Ishikawa (cell line): ENCODE measurements at regions not wholly inside any gene's neighbourhood (a gene's known extent, or its start where the extent isn't known, plus 50 kb on each side); places are given as distances from the start of the nearest gene placed in this dataset.

Source experiments
- CEBPB ChIP-seq: IDR thresholded peaks from 2 replicates; pipeline ENCODE4 v1.6.1; 2012
- CREB1 ChIP-seq: IDR thresholded peaks from 2 replicates; pipeline ENCODE4 v1.6.1; 2012; ENCODE audit warnings: low read depth
- EGR1 ChIP-seq: IDR thresholded peaks from 2 replicates; pipeline ENCODE4 v1.6.1; 2012
- EP300 ChIP-seq: IDR thresholded peaks from 2 replicates; pipeline ENCODE4 v1.6.1; 2012; ENCODE audit warnings: borderline replicate concordance
- FOXM1 ChIP-seq: IDR thresholded peaks from 2 replicates; pipeline ENCODE4 v1.6.1; 2012; ENCODE audit warnings: low read depth, borderline replicate concordance
- NFIC ChIP-seq: IDR thresholded peaks from 2 replicates; pipeline ENCODE4 v1.6.1; 2012
- RAD21 ChIP-seq: IDR thresholded peaks from 2 replicates; pipeline ENCODE4 v1.6.1; 2012; ENCODE audit warnings: low read depth
- TAF1 ChIP-seq: IDR thresholded peaks from 2 replicates; pipeline ENCODE4 v1.6.1; 2012; ENCODE audit warnings: low read depth, mild to moderate bottlenecking
- TCF12 ChIP-seq: IDR thresholded peaks from 2 replicates; pipeline ENCODE4 v1.6.1; 2012; ENCODE audit warnings: low read depth
- TEAD4 ChIP-seq: IDR thresholded peaks from 2 replicates; pipeline ENCODE4 v1.6.1; 2012
- USF1 ChIP-seq: IDR thresholded peaks from 2 replicates; pipeline ENCODE4 v1.6.1; 2012
- YY1 ChIP-seq: IDR thresholded peaks from 2 replicates; pipeline ENCODE4 v1.6.1; 2012; ENCODE audit warnings: low read depth
- ZBTB7A ChIP-seq: IDR thresholded peaks from 2 replicates; pipeline ENCODE4 v1.6.1; 2012; ENCODE audit warnings: low read depth
- TF ChIP-seq, protein P1 (sequence below): IDR thresholded peaks from 2 replicates; pipeline ENCODE4 v1.6.1; 2012
- TF ChIP-seq, protein P2 (sequence below): IDR thresholded peaks from 2 replicates; pipeline ENCODE4 v1.6.1; 2012; ENCODE audit warnings: low read depth, mild to moderate bottlenecking

DNA sequence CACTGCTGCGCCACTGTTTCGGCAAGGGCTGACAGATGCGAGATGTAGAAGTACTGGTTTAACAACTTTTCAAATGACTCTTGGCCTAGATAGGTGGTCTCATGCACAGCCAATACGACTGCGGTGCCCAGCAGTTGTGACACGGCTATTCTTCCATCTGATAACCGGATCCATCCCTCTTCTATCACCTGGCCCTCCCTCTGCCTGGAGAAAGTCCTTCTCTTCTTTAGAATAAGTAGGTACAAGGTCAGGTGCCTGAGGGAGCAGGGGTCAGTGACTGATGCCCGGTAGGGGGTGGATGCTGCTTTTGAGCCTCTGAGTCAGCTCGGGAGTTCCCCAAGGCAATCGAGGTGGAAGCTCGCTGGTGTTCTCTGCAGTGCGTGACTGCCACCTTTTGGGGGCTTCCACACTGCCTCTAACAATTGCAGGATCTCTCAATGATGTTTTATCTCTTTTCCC, 166.8 kb upstream of the GRIK2 start:
- TF ChIP-seq FOXM1 = no peak
- no peak for TF ChIP-seq TEAD4
- TF ChIP-seq USF1 = no peak
- TF ChIP-seq, protein P1, sequence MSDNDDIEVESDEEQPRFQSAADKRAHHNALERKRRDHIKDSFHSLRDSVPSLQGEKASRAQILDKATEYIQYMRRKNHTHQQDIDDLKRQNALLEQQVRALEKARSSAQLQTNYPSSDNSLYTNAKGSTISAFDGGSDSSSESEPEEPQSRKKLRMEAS = no peak
- no peak for TF ChIP-seq RAD21
- no peak for TF ChIP-seq EGR1

DNA sequence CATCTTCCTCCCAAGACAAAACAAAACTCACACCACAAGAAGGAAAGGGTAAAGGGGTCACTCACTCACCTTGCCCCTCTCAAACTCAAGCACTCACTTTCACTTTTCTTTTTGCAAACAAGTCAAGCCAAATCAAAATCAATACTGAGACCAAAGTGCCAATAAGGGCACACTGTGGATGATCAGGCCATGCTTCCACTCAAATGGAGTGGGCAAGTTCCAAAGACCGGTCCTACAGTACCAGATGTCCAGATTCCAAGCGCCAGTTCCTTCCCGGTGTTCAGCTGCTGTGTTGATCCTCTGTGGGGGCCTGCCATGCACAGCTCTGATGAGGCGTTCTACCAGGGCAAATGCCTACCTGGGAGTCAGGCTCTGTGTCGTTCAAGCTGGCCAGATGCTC, 162.6 kb upstream of the GRIK2 start:
- TF ChIP-seq, protein P1 = no peak
- TF ChIP-seq ZBTB7A (no peak), FOXM1 (no peak), EGR1 (no peak), TAF1 (no peak), RAD21 (no peak), TCF12 (no peak), TEAD4 (no peak), NFIC (no peak), CEBPB (no peak), CREB1 (no peak), USF1 (no peak), YY1 (no peak), EP300 (no peak)
- TF ChIP-seq, protein P2, sequence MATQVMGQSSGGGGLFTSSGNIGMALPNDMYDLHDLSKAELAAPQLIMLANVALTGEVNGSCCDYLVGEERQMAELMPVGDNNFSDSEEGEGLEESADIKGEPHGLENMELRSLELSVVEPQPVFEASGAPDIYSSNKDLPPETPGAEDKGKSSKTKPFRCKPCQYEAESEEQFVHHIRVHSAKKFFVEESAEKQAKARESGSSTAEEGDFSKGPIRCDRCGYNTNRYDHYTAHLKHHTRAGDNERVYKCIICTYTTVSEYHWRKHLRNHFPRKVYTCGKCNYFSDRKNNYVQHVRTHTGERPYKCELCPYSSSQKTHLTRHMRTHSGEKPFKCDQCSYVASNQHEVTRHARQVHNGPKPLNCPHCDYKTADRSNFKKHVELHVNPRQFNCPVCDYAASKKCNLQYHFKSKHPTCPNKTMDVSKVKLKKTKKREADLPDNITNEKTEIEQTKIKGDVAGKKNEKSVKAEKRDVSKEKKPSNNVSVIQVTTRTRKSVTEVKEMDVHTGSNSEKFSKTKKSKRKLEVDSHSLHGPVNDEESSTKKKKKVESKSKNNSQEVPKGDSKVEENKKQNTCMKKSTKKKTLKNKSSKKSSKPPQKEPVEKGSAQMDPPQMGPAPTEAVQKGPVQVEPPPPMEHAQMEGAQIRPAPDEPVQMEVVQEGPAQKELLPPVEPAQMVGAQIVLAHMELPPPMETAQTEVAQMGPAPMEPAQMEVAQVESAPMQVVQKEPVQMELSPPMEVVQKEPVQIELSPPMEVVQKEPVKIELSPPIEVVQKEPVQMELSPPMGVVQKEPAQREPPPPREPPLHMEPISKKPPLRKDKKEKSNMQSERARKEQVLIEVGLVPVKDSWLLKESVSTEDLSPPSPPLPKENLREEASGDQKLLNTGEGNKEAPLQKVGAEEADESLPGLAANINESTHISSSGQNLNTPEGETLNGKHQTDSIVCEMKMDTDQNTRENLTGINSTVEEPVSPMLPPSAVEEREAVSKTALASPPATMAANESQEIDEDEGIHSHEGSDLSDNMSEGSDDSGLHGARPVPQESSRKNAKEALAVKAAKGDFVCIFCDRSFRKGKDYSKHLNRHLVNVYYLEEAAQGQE = no peak

- peak; percentile 33; the same call in 1 of the 2 replicates for TF ChIP-seq CEBPB
- TF ChIP-seq EP300 = no peak
Observed at GRCh38 chr6:101231606-101232235, 161.8 kb upstream of the GRIK2 start.

- TF ChIP-seq TEAD4 = no peak
- TF ChIP-seq, protein P2 = no peak
- no peak for TF ChIP-seq TCF12
- TF ChIP-seq CREB1 = no peak
- TF ChIP-seq ZBTB7A = no peak
- TF ChIP-seq USF1 = no peak
- TF ChIP-seq, protein P1 = no peak
- no peak for TF ChIP-seq FOXM1
- TF ChIP-seq TAF1 = no peak
- TF ChIP-seq CEBPB = no peak
- no peak for TF ChIP-seq EP300
- no peak for TF ChIP-seq YY1
Observed at GRCh38 chr6:101232961-101233360, 160.5 kb upstream of the GRIK2 start.

DNA sequence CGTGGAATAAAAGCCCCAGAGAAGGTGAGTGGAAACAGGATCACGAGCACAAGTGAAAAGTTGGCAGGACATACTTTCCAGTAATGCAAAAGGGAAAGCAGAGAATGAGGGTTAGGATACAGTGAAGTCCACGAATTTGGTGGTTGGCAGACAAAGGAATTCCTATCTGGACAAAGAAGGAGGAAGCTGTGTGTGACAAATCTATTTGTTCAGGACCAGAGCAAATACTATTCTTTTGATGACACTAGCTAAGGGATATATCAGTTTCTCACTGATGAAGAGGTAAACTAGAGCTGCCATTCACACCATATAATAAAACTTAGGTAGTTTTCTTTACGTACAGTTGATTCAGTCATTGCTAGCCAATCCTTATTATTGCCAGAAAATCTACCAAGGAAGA, 156.8 kb upstream of the GRIK2 start:
- no peak for TF ChIP-seq ZBTB7A
- no peak for TF ChIP-seq CREB1
- no peak for TF ChIP-seq YY1
- TF ChIP-seq, protein P2 = no peak
- TF ChIP-seq EGR1 = no peak
- no peak for TF ChIP-seq TCF12
- TF ChIP-seq EP300 = no peak
- TF ChIP-seq TEAD4 = no peak
